Smooth muscle cell (in vitro differentiated cells): ENCODE measurements at regions not wholly inside any gene's neighbourhood (a gene's known extent, or its start where the extent isn't known, plus 50 kb on each side); places are given as distances from the start of the nearest gene placed in this dataset.

Experiments
- DNase-seq: peaks from one replicate; lab custom pipeline; 2025; ENCODE audit not compliant: unreplicated experiment; lab: John Stamatoyannopoulos, UW
- H2AFZ ChIP-seq: fragments of 200-600 bp; sonication (generic); 2 replicates; pipeline ENCODE4 v1.6.0; 2016; ENCODE audit warnings: antibody characterized with exemption, low read depth, mild to moderate bottlenecking
- H3F3A ChIP-seq: fragments of 200-600 bp; sonication (generic); 2 replicates; pipeline ENCODE4 v1.6.0; 2017; ENCODE audit warnings: antibody characterized with exemption, low read depth
- H3K27ac ChIP-seq: fragments of 200-600 bp; sonication (generic); 2 replicates; pipeline ENCODE4 v1.5.1; 2016; ENCODE audit warnings: low read depth, mild to moderate bottlenecking
- H3K27me3 ChIP-seq: fragments of 200-600 bp; sonication (generic); 2 replicates; pipeline ENCODE4 v1.6.1; 2016; ENCODE audit warnings: low read depth, mild to moderate bottlenecking
- H3K36me3 ChIP-seq: fragments of 200-600 bp; sonication (generic); 2 replicates; pipeline ENCODE4 v1.5.1; 2016; ENCODE audit warnings: low read depth
- H3K4me1 ChIP-seq: fragments of 200-600 bp; sonication (generic); 2 replicates; pipeline ENCODE4 v1.5.1; 2016; ENCODE audit warnings: low read depth
- H3K4me2 ChIP-seq: fragments of 200-600 bp; sonication (generic); 2 replicates; pipeline ENCODE4 v1.6.0; 2016; ENCODE audit warnings: mild to moderate bottlenecking
- H3K4me3 ChIP-seq: fragments of 200-600 bp; sonication (generic); 2 replicates; pipeline ENCODE4 v1.5.1; 2016; ENCODE audit warnings: mild to moderate bottlenecking
- H3K79me2 ChIP-seq: fragments of 200-600 bp; sonication (generic); 2 replicates; pipeline ENCODE4 v1.6.0; 2016; ENCODE audit warnings: low read depth, mild to moderate bottlenecking
- H3K9ac ChIP-seq: fragments of 200-600 bp; sonication (generic); 2 replicates; pipeline ENCODE4 v1.6.0; 2016; ENCODE audit warnings: low read depth
- H3K9me3 ChIP-seq: fragments of 200-600 bp; sonication (generic); replicated peaks from 2 replicates; pipeline ENCODE4 v1.5.1; 2016; ENCODE audit warnings: low read depth
- H4K20me1 ChIP-seq: fragments of 200-600 bp; sonication (generic); 2 replicates; pipeline ENCODE4 v1.6.0; 2016; ENCODE audit warnings: low read depth
- WGBS: methylation state at CpG from one replicate; pipeline ENCODE4 v1.1.7; 2016; ENCODE audit warnings: low lambda C conversion rate; 5-methylcytosine and 5-hydroxymethylcytosine counted together
- TF ChIP-seq, protein P1 (sequence below): fragments of 200-600 bp; sonication (generic); IDR thresholded peaks from 2 replicates; pipeline ENCODE4 v1.5.1; 2017; ENCODE audit warnings: borderline replicate concordance, mild to moderate bottlenecking, antibody characterized with exemption; ENCODE audit not compliant: insufficient read depth, poor library complexity, severe bottlenecking

- Histone ChIP-seq H3K79me2 (no peaks in the 10 kb centered on the region), H3K4me1 (no peaks in the 10 kb centered on the region), H4K20me1 (no peaks in the 10 kb centered on the region), H3K27me3 (no peaks in the 10 kb centered on the region), H3K27ac (no peak overlapping the region), H2AFZ (no peak overlapping the region), H3K4me3 (no peak overlapping the region), H3F3A (no peaks in the 10 kb centered on the region), H3K9ac (no peak overlapping the region), H3K9me3 (no peaks in the 10 kb centered on the region), H3K4me2 (no peak overlapping the region), H3K36me3 (no peaks in the 10 kb centered on the region)
- no peak for DNase-seq
- TF ChIP-seq, protein P1, sequence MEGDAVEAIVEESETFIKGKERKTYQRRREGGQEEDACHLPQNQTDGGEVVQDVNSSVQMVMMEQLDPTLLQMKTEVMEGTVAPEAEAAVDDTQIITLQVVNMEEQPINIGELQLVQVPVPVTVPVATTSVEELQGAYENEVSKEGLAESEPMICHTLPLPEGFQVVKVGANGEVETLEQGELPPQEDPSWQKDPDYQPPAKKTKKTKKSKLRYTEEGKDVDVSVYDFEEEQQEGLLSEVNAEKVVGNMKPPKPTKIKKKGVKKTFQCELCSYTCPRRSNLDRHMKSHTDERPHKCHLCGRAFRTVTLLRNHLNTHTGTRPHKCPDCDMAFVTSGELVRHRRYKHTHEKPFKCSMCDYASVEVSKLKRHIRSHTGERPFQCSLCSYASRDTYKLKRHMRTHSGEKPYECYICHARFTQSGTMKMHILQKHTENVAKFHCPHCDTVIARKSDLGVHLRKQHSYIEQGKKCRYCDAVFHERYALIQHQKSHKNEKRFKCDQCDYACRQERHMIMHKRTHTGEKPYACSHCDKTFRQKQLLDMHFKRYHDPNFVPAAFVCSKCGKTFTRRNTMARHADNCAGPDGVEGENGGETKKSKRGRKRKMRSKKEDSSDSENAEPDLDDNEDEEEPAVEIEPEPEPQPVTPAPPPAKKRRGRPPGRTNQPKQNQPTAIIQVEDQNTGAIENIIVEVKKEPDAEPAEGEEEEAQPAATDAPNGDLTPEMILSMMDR = no peak
These were observed 1025.7 kb downstream of the GRM8 start for GRCh38 chr7:126227055-126227454.

- Histone ChIP-seq H3K27ac (no peak overlapping the region), H3K79me2 (no peaks in the 10 kb centered on the region), H3K9ac (no peak overlapping the region), H3K9me3 (no peaks in the 10 kb centered on the region), H3F3A (no peaks in the 10 kb centered on the region), H3K36me3 (peaks cover 3% of the 10 kb centered on the region), H2AFZ (no peak overlapping the region), H3K27me3 (no peaks in the 10 kb centered on the region), H3K4me2 (no peak overlapping the region), H3K4me1 (no peaks in the 10 kb centered on the region), H4K20me1 (no peaks in the 10 kb centered on the region), H3K4me3 (no peak overlapping the region)
- TF ChIP-seq, protein P1 = no peak
- no peak for DNase-seq
- 91% methylated on average over 3 of the region's 3 CpGs for WGBS
These were observed 1029.0 kb downstream of the GRM8 start for GRCh38 chr7:126223729-126224128.

DNA sequence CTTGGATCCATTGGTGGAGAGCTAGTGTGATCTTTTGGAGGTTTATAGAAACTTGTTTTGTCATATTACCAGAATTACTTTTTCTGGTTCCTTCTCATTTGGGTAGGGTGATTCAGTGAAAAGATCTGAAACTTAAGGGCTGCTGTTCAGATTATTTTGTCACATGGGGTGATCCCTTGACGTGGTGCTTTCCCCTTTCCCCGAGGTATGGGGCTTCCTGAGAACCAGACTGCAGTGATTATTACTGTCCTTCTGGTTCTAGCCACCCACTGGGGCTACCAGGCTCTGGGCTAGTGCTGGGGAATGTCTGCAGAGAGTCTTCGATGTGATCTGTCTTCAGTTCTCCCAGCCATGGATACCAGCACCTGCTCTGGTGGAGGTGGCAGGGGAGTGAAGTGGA, 1030.0 kb downstream of the GRM8 start:
- Histone ChIP-seq H3K36me3 (peaks cover 3% of the 10 kb centered on the region), H3K4me2 (no peak overlapping the region), H3K4me3 (no peak overlapping the region), H3K27ac (no peak overlapping the region), H3K9me3 (no peaks in the 10 kb centered on the region), H3K9ac (no peak overlapping the region), H3K4me1 (no peaks in the 10 kb centered on the region), H2AFZ (no peak overlapping the region), H4K20me1 (no peaks in the 10 kb centered on the region), H3K79me2 (no peaks in the 10 kb centered on the region), H3F3A (no peaks in the 10 kb centered on the region), H3K27me3 (no peaks in the 10 kb centered on the region)
- DNase-seq = no peak
- TF ChIP-seq, protein P1 = no peak
- 90% methylated on average over 3 of the region's 3 CpGs for WGBS

DNA sequence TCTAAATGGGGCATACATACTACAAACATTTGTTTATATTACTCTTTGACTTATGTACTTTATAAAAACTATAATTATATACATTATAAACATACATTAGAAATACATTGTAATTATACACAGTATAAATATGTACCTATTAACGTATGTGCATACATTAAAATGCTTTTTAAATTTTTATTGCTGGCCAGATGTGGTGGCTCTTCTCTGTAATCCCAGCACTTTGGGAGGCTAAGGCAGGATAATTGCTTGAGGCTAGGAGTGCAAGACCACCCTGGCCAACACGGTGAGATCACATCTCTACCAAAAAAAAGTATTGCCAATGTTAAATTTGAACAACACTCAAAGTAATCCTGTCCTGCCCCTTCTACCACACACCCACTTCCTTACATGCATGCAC, 1037.0 kb downstream of the GRM8 start:
- H3K27ac ChIP-seq = no peak overlapping the region
- no peak overlapping the region for H2AFZ ChIP-seq
- no peaks in the 10 kb centered on the region for H3K79me2 ChIP-seq
- H3K9me3 ChIP-seq = no peaks in the 10 kb centered on the region
- DNase-seq = no peak
- no peaks in the 10 kb centered on the region for H3K4me1 ChIP-seq
- H3K4me3 ChIP-seq = no peak overlapping the region
- H3K36me3 ChIP-seq = peaks cover 3% of the 10 kb centered on the region
- H4K20me1 ChIP-seq = no peaks in the 10 kb centered on the region
- TF ChIP-seq, protein P1 = no peak
- no peak overlapping the region for H3K9ac ChIP-seq
- WGBS = 86% methylated on average over 2 of the region's 2 CpGs
- no peaks in the 10 kb centered on the region for H3F3A ChIP-seq
- H3K27me3 ChIP-seq = no peaks in the 10 kb centered on the region
- no peak overlapping the region for H3K4me2 ChIP-seq
